Loucy (cell line): ENCODE measurements at regions not wholly inside any gene's neighbourhood (a gene's known extent, or its start where the extent isn't known, plus 50 kb on each side); places are given as distances from the start of the nearest gene placed in this dataset.

Experiments
- H2AFZ ChIP-seq: fragments of 200-600 bp; sonication (generic); 2 replicates; pipeline ENCODE4 v1.6.0; 2016; ENCODE audit warnings: antibody characterized with exemption, mild to moderate bottlenecking, low read length, moderate library complexity
- H3F3A ChIP-seq: fragments of 200-600 bp; 2 replicates; pipeline ENCODE4 v1.6.0; 2016; ENCODE audit warnings: antibody characterized with exemption, low read depth, mild to moderate bottlenecking
- H3K27me3 ChIP-seq: fragments of 200-600 bp; sonication (generic); 2 replicates; pipeline ENCODE4 v1.6.1; 2014; ENCODE audit warnings: low read length, mild to moderate bottlenecking; ENCODE audit not compliant: insufficient read depth, poor library complexity, severe bottlenecking
- H3K36me3 ChIP-seq: fragments of 200-600 bp; sonication (generic); 2 replicates; pipeline ENCODE4 v1.6.1; 2016; ENCODE audit warnings: low read length; ENCODE audit not compliant: insufficient read depth
- H3K4me1 ChIP-seq: fragments of 200-600 bp; sonication (generic); 2 replicates; pipeline ENCODE4 v1.5.1; 2014; ENCODE audit warnings: low read length, mild to moderate bottlenecking; ENCODE audit not compliant: insufficient read depth, poor library complexity, severe bottlenecking
- H3K4me2 ChIP-seq: fragments of 200-600 bp; sonication (generic); 2 replicates; pipeline ENCODE4 v1.6.0; 2014; ENCODE audit warnings: antibody characterized with exemption, low read length, low read depth, mild to moderate bottlenecking; ENCODE audit not compliant: poor library complexity, severe bottlenecking
- H3K4me3 ChIP-seq: fragments of 200-600 bp; sonication (generic); 2 replicates; pipeline ENCODE4 v1.5.1; 2014; ENCODE audit warnings: low read length, mild to moderate bottlenecking, mixed read lengths; ENCODE audit not compliant: poor library complexity, severe bottlenecking
- H3K79me2 ChIP-seq: fragments of 200-600 bp; sonication (generic); 2 replicates; pipeline ENCODE4 v1.6.1; 2014; ENCODE audit warnings: low read length; ENCODE audit not compliant: insufficient read depth
- H3K9ac ChIP-seq: fragments of 200-600 bp; sonication (generic); 2 replicates; pipeline ENCODE4 v1.6.0; 2014; ENCODE audit warnings: mild to moderate bottlenecking, low read depth, low read length, moderate library complexity; ENCODE audit not compliant: poor library complexity, severe bottlenecking
- H3K9me2 ChIP-seq: fragments of 200-600 bp; sonication (generic); replicated peaks from 2 replicates; pipeline ENCODE4 v1.6.1; 2016; ENCODE audit warnings: low read depth, low read length, mixed read lengths
- H3K9me3 ChIP-seq: fragments of 200-600 bp; sonication (generic); 2 replicates; pipeline ENCODE4 v1.6.1; 2014; ENCODE audit warnings: mild to moderate bottlenecking, antibody characterized with exemption, low read length, low read depth; ENCODE audit not compliant: insufficient read depth
- H4K20me1 ChIP-seq: fragments of 200-600 bp; sonication (generic); 2 replicates; pipeline ENCODE4 v1.6.0; 2014; ENCODE audit warnings: antibody characterized with exemption, low read length, mild to moderate bottlenecking; ENCODE audit not compliant: insufficient read depth, poor library complexity, severe bottlenecking
- EZH2phosphoT487 ChIP-seq: fragments of 200-600 bp; IDR thresholded peaks from 2 replicates; pipeline ENCODE4 v1.6.1; 2018; ENCODE audit warnings: antibody characterized with exemption, mild to moderate bottlenecking, moderate library complexity, borderline replicate concordance
- TF ChIP-seq, protein P1 (sequence below): fragments of 200-600 bp; sonication (generic); conservative IDR thresholded peaks from 2 replicates; pipeline ENCODE4 v1.5.1; 2014; ENCODE audit warnings: mild to moderate bottlenecking, antibody characterized with exemption, low read length

DNA sequence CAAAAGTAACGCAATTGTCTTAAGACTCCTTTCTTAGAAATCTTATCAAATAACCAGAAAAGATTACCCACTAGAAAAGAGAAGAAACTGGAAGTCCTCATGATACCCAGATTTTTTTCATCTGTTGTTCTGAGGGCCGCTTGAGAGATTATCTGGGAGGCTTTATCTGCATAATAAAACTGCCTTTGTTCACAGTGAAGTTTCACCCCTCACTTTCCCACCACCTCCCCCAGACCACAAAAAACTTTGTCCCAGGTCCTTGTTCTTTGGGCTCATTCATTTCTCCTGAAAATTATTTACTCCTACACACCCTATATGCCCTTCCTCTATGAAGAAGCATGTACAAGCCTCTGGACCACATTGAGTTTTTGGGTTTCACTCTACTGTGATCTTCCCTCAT lies 745.1 kb upstream of the COBL start:
- no peaks in the 10 kb centered on the region for H3K4me1 ChIP-seq
- no peaks in the 10 kb centered on the region for H3K9me3 ChIP-seq
- H3K9me2 ChIP-seq: no peaks in the 10 kb centered on the region
- no peak overlapping the region for H3K4me3 ChIP-seq
- H3K9ac ChIP-seq: no peak overlapping the region
- no peak for TF ChIP-seq EZH2phosphoT487
- TF ChIP-seq, protein P1, sequence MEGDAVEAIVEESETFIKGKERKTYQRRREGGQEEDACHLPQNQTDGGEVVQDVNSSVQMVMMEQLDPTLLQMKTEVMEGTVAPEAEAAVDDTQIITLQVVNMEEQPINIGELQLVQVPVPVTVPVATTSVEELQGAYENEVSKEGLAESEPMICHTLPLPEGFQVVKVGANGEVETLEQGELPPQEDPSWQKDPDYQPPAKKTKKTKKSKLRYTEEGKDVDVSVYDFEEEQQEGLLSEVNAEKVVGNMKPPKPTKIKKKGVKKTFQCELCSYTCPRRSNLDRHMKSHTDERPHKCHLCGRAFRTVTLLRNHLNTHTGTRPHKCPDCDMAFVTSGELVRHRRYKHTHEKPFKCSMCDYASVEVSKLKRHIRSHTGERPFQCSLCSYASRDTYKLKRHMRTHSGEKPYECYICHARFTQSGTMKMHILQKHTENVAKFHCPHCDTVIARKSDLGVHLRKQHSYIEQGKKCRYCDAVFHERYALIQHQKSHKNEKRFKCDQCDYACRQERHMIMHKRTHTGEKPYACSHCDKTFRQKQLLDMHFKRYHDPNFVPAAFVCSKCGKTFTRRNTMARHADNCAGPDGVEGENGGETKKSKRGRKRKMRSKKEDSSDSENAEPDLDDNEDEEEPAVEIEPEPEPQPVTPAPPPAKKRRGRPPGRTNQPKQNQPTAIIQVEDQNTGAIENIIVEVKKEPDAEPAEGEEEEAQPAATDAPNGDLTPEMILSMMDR: no peak
- no peak overlapping the region for H3K4me2 ChIP-seq
- no peaks in the 10 kb centered on the region for H3K79me2 ChIP-seq
- H3K27me3 ChIP-seq: no peaks in the 10 kb centered on the region
- H3F3A ChIP-seq: no peaks in the 10 kb centered on the region
- H3K36me3 ChIP-seq: no peaks in the 10 kb centered on the region
- H2AFZ ChIP-seq: no peak overlapping the region
- no peaks in the 10 kb centered on the region for H4K20me1 ChIP-seq

DNA sequence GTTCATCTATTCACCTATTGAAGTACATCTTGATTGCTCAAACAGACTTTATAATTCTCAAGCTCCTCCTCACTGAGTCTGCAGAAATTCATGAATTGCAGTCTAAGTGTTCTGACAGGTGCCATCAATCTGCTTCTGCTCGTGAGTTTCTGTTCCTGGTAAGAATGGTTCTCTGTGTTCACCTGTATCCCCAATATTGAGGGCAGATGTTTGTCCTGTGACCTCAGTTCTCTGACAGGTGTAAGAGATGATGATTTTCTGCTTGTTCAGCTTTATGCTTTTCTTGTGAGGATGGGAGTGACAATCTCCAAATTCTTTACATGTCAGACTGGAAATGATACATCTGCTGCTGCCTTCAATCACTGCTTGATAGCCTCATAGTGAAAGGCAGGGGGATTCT lies 736.9 kb upstream of the COBL start:
- no peaks in the 10 kb centered on the region for H3K79me2 ChIP-seq
- H4K20me1 ChIP-seq: no peaks in the 10 kb centered on the region
- H3K4me2 ChIP-seq: no peak overlapping the region
- no peak overlapping the region for H3K9ac ChIP-seq
- H3F3A ChIP-seq: no peaks in the 10 kb centered on the region
- H3K27me3 ChIP-seq: no peaks in the 10 kb centered on the region
- H2AFZ ChIP-seq: no peak overlapping the region
- no peak for TF ChIP-seq EZH2phosphoT487
- TF ChIP-seq, protein P1: no peak
- no peaks in the 10 kb centered on the region for H3K9me3 ChIP-seq
- no peaks in the 10 kb centered on the region for H3K4me1 ChIP-seq
- no peak overlapping the region for H3K4me3 ChIP-seq
- H3K36me3 ChIP-seq: no peaks in the 10 kb centered on the region
- H3K9me2 ChIP-seq: no peaks in the 10 kb centered on the region

DNA sequence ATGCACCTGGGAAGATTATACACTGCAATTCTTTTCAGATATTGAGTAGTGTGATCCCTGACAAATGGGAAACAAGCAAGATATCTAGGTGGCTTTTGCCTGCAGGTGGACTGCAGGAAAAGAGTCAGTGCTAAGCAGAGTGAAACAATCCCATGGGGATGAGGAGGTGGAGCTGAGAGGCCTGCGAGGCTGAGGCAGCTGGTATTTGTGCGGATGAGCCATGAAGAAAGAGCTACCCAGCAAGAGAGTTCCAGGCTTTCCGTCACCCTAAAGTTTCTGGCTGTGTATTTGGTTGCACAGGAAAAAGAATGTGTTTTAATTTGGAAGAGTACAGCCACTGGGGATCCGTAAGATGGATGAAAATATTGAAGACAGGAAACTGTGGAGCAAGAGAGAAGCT lies 714.1 kb upstream of the COBL start:
- H4K20me1 ChIP-seq: no peaks in the 10 kb centered on the region
- TF ChIP-seq, protein P1: no peak
- TF ChIP-seq EZH2phosphoT487: no peak

More for the DNA sequence above, 714.1 kb upstream of the COBL start:
- H3K36me3 ChIP-seq: no peaks in the 10 kb centered on the region
- no peaks in the 10 kb centered on the region for H3F3A ChIP-seq
- no peak overlapping the region for H3K9ac ChIP-seq
- no peak overlapping the region for H3K4me3 ChIP-seq
- H3K9me3 ChIP-seq: no peaks in the 10 kb centered on the region
- no peaks in the 10 kb centered on the region for H3K27me3 ChIP-seq
- no peaks in the 10 kb centered on the region for H3K4me1 ChIP-seq
- H3K9me2 ChIP-seq: no peaks in the 10 kb centered on the region
- no peaks in the 10 kb centered on the region for H3K79me2 ChIP-seq
- no peak overlapping the region for H2AFZ ChIP-seq
- H3K4me2 ChIP-seq: no peak overlapping the region
